DMS 273 (cell line): ENCODE measurements at regions not wholly inside any gene's neighbourhood (a gene's known extent, or its start where the extent isn't known, plus 50 kb on each side); places are given as distances from the start of the nearest gene placed in this dataset.
A peak's percentile ranks its signal among the peaks of the same experiment; 100 is the strongest.

Experiments used
- DNase-seq: peaks from one replicate; lab custom pipeline; 2025; ENCODE audit not compliant: unreplicated experiment; lab: John Stamatoyannopoulos, UW

DNA sequence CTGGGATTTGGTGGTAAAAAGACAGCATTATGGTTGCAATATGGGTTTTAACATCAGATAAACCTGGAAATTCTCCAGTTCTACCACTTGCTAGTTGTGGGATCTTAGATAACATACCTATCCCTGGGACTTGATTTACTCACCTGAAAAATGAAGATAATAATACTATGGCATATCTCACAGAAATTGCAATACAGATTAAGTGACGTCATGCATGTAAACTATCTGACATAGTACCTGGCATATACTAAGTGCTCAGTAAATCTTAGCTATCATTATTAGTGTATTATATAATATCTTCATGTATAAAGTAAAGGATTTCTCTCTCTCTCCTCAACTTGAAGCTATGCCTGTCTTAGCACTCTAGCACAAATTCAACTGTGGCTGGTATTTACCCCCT lies 192.5 kb downstream of the PCDH19 start:
- DNase-seq: no peak

DNA sequence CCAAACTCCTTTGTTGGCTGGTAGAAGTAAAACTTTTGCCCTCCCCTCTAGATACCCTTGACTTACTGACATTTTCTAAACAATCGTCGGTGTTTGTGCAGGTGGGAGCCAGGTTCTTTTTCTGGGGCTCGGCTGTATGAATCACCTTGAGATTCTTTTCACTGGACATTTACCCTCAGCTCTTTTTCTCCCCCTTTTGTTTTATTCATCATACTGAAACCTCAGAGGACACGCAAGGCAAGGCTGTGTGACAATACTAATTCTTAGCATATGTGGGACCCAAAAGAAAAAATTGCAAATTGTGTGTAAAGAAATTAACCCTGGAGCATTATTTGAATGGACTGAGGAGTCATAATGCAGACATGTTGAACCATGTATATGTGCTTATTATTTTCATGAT lies 194.0 kb downstream of the PCDH19 start:
- no peak for DNase-seq

DNA sequence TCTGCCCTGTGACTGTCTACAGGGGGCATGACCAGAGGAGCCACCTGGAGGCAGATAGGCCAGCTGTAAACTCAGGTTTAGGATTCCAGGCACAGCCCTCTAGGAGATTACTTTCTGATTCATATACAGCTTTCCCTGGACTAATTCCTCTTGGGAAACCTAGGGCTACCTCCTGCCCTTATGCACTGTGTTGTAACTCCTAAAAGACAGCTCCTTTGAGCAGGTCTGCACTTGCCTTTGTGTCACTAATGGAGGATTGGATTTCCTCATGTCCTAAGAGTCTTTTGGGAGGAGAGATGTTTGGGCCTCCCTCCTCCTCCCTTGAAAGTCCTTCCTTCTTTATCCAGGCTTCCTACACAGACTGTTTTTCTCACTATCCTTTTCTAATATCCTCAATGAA lies 202.0 kb downstream of the PCDH19 start:
- DNase-seq: peak; percentile 45

DNA sequence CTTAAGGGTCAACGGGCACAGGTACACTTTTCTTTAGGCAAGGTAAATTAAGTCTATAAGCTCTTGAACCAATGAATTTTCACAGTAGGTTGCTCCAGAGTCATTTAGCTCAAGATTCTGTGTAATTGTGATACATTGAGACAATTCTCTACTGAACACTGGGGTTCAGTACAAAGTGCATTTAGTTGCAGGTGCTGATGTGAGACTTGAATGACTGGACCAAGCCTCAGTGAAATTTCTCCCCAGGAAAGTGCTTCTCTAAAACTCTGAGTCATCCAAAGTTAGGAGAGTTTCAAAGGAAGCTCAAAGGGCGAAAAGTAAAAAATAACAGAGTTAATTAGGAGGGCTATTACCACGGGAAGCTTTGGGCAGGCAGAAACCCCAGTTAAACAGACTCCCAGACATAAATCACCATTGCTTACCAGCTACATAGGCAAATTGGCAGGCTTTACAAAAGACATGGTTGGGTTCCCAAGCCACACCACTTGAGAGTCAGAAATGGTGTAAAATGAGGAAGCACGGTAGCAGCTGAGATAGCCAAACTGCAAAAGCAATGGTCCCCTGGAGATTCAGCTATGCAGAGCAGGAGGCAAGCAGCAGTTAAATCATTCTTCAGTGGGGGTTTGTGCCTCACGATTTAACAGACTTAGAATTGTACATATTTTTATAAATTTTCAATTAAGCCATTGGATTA lies 202.6 kb downstream of the PCDH19 start:
- no peak for DNase-seq

DNA sequence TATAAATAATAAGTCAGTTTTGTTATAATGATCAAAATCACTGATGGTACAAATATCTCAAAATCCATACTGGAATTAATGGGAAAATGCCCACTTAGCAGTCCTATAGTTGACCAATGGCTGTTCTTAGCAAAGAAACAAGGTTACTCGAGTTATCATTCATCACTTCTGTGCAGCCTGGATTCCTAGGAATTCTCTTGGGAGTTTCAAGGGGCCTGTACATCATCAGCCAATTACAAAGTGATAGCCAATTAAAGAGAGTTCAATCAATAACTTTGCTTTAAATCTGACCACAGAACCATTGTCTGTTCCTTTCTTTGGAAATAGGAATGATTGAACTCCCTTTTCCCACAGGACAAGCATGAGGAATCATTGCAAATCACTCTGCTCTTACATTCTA lies 205.5 kb downstream of the PCDH19 start:
- no peak for DNase-seq

DNA sequence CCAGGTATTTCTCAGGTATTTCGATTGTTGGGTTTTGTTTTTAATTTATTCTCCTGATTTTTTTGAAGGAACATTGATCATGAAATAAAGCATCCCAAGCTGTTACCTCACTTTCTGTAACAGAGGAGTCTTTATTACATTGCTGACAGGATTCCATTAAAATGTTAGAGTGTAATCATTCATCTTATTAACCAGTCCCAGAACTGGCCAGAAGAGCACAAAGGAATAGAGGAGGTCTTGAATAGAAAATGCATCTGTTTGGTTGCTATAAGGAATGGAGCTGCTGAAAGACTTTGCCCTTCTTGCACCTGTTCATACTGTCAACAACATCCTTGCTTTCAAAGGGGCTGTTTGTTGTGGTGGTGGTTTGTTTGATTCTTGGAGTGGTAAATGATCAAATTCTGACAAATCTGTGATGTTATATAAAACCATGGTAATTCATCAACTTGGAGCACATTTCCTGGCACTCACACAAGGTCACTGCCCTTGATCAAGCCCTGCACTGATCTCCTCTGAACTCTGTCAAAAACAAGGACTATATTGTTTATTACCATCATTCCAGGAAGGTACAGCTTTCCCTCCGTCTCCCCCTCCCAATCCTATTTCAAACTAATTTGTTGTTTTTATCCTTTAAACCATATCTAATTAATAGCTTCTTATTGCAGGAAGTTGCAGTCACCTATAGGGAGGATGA lies 215.8 kb downstream of the PCDH19 start:
- no peak for DNase-seq
